Activated CD4-positive, CD25-positive, alpha-beta regulatory T cell treated with anti-CD3 and anti-CD28 coated beads, Interleukin-2, amount 50 U/mL, for 72 hours (primary cell): ENCODE measurements at regions not wholly inside any gene's neighbourhood (a gene's known extent, or its start where the extent isn't known, plus 50 kb on each side); places are given as distances from the start of the nearest gene placed in this dataset.
"Not testable (repeated sequence)": the region's sequence is repeated elsewhere in the genome, so short reads cannot be mapped to it uniquely, and the experiment has no call there.

ENCODE experiments used
- DNase-seq: peaks from one replicate; pipeline ENCODE4 v3.0.0; 2021

DNA sequence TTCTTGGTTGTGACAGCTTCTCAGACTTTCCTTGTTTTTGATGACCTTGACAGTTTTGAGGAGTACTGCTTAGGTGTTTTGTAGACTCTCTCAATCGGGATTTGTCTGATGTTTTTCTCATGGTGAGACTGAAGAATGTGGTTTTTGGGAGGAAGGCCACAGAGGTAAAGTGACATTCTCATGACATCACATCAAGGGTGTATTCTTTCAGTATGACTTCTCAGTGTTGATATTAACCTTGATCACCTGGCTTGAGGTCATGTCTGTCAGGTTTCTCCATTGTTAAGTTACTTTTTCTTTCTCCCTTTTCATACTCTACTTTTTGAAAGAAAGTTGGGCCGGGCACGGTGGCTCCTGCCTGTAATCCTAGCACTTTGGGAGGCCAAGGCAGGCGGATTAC is 269.9 kb downstream of the ZNF37A start:
- DNase-seq, result not testable (repeated sequence)

DNA sequence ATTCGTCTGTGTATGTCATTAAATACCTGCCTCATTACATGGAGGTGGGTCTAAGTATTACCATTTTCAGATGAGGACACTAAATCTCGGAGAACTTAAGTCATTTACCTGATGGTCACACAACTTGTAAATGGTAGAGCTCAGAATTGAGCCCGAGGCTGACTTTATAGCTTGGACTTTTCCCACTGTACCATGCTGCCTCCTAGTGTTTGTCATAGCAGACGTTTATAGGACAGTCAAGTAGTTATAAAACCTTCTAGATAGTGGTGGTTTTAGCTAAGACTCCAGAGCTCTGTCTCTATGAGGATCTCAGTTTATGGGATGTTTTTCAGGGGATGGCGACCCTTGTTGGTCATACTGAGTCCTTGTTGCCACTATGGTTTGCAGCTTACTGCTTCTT is 271.8 kb downstream of the ZNF37A start:
- not testable (repeated sequence) for DNase-seq

DNA sequence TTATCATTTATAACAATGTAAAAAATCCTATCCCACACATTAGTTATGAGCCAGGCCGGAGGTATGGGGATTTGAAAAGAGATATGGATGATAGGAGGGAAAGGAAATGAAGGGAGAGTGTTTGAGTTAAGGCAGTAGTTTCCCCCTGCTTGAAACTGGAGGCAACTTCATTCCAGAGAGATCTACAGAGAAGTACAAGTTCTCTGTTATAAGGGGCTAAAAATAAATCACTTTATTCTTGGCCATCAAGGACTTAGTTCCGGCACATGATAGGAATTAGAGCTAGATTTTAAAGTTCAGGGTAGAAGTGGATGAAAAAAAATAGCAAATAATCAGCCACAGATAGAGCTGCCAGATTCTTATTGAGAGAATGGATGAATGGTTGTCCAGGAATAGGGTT is 289.7 kb downstream of the ZNF37A start:
- DNase-seq, result not testable (repeated sequence)

DNA sequence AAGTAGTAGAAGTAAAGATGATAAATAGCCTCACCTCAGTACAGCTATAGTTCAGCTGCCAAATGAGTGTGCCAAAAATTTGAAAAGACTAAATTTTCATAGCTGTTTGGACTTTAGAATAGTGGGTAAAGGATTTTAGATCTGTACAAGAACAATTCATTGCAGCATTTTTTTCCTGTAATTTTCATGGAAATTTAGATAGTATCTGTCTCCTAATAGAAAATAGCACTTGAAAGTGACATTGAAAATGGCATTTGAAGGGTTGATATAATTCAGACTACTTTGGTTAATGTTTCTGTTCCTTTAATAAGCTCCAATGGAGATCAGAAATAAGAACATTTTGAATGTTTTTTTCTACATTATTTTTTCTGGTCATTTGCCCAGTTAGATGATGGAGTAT is 292.7 kb downstream of the ZNF37A start:
- DNase-seq, result not testable (repeated sequence)

DNA sequence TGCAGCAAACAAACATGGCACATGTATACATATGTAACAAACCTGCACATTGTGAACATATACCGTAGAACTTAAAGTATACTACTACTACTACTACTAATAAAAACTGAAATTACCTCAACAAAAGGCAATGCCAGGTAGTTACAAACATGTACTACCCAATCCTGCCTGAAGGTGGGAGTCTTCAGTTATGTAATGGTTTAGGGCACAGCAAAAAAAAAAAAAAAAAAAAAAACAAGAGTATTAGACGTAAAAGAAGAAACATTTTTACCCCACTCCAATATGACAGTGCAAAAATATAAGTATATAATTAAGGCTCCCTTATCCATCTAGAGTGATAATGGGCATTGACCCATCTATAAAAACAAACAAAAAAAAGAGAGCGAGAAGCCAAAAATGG is 296.6 kb downstream of the ZNF37A start:
- DNase-seq, result not testable (repeated sequence)

DNA sequence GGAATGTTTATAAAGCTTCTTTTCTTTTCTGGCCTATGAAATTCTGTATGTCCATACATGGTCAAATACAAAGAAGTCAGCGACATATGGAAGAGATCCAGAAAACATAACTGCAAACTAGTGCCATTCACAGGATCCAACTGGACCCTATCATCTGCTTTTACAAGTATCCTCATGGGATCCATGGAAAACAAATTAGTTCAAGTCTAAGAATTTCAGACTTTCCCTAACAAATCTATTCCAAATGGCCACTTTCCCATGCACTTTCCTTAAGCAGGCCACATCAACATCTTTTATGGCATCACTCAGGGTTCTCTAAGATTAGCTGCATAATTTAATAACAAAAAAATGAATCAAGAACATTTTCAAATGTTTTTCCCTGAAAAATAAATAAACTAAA is 301.3 kb downstream of the ZNF37A start:
- not testable (repeated sequence) for DNase-seq

DNA sequence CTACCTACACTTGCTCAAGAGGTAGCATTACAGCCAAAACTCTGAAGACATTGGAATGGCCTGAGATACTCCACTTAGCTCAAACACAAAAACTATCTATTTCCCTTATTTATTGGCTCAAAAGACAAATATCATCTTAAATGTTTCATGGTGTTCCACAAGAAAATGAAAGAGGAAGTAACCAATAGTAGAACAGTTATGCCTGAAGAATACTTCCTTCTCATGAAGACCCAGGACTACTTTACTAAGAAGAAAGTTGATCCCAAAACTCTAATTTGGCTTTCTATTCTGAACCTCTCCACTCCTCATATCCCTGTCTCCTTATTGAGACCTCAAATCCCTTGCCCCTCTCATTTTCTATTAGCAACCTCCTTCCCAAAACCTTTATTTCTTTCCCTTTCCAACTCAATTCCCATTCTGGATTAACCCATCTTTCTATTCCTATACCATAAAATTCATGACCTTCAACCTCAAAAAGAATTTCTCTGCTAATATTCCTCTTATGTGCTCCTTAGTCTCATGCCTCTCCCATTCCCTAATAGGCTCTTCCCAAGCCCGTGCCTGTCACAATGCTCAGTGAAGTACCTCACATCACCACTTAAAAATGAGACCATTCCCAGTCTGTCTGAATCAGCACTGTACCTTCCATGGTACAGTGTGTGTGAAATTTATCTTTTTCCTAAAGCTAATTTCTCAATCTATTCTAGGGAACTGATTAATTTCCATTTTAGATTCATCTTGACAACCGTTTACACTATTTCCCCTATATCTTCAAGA is 302.2 kb downstream of the ZNF37A start:
- not testable (repeated sequence) for DNase-seq

DNA sequence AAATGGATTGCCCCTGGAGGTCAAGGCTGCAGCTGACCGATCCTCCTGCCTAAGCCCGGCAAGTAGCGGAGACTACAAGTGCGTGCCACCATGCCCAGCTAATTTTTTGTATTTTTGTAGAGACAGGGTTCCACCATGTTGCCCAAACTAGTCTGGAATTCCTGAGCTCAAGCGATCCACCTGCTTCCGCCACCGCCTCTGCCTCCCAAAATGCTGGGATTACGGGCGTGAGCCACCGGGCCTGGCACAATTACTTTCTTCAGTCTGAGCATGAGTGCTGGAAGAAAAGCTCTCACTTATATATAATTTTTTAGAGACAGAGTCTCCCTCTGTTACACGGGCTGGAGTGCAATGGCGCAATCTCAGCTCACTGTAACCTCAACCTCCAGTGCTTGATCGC is 307.4 kb downstream of the ZNF37A start:
- not testable (repeated sequence) for DNase-seq

DNA sequence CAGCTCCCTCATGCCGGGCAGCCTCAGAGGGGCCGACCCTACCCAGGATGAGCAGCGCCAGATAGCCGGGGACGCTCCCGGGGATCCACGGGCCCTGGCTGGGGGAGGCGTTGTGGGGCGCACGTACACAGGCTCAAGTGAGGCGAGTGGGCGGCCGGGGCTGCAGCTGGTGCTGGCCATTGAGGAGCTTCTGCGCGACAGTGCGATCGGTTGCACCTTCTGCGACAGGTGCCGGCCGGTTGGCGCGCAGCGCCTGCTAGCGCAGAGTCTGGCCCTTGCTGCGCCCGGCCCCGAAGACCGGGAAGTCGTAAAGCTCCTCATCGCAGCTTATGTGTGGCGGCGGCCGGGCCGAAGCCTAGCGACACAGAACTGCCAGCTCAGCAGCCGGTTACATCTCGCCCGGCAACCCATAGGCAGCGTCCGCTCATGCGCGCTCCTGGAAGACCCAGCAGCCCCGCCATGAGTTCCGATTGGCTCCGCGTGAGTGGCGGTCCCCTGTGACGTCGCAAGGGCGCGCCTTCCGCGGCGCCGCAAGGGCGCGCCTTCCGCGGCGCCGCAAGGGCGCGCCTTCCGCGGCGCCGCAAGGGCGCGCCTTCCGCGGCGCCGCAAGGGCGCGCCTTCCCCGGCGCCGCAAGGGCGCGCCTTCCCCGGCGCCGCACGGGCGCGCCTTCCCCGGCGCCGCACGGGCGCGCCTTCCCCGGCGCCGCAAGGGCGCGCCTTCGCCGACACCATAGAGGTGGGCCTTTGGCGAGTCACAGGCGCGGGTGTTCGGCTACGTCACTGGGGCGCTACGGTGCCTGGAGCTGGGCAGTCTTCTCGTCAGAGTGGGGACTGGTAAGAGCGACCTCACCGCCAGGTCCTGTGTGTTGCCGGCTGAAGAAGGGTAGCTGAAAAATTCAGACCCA is 308.6 kb downstream of the ZNF37A start:
- DNase-seq, result peak; percentile 87

DNA sequence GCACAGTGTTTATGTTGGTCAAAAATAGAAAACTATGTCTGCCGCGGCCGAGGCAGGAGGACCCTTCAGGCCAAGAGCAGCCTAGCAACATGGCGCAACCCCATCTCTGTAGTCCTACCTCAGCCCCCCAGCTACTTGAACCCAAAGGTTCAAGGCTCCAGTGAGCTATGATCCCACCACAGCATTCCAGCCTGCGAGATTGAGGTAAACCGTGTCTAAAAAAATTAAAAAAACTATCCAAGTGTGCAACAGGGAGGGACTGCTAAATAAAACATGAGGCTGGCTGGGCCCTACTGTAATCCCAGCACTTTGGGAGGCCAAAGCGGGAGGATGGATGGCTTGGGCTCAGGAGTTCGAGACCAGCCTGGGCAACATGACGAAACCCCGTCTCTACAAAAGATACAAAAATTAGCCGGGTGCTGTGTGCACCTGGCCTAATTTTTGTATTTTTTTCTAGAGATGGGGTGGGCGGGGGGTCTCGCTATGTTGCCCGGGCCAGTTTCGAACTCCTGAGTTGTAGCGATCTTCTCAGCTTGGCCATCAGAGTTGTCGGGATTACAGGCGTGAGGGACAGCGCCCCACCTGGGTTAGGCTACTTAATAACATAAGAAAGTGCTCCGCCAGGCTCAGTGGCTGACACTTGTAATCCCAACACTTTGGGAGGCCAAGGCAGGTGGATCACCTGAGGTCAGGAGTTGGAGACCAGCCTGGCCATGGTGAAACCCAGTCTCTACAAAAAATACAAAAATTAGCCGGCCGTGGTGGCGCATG is 309.4 kb downstream of the ZNF37A start:
- DNase-seq, result not testable (repeated sequence)

DNA sequence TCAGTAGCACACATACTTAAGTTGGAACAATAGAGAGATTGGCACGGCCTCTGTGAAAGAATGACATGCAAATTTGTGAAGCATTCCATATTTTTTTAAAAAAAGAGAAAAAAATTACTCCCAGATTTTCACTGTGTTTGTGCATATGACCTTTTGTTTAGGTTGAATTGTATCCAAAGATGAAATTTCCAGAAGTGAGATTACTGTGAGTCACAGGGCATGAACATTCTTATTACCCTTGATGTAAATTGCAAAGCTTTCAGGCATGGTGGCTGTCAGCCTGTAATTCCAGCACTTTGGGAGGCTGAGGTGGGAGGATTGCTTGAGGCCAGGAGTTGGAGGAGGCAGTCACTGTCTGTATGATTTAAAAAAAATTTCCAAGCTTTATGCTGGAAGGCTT is 329.5 kb downstream of the ZNF37A start:
- DNase-seq, result not testable (repeated sequence)

DNA sequence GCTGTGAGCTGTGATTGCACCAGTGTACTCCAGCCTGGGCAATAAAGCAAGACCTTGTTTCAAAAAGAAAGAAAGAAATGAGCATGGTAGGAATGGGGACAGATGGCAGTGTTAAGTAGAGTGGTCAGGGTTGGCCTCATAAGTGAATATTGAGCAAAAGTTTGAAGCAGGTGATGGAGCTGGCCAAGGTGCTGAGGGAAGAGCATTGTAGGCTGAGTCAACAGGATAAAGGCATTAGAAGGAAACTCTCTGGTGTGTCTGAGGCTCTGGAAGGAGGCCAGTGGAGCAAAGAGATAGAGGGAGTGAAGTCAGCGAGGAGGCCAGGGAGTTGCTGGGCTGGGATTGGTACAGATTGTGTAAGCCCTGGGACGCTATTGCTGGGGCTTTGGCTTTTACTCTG is 336.1 kb downstream of the ZNF37A start:
- DNase-seq, result not testable (repeated sequence)

DNA sequence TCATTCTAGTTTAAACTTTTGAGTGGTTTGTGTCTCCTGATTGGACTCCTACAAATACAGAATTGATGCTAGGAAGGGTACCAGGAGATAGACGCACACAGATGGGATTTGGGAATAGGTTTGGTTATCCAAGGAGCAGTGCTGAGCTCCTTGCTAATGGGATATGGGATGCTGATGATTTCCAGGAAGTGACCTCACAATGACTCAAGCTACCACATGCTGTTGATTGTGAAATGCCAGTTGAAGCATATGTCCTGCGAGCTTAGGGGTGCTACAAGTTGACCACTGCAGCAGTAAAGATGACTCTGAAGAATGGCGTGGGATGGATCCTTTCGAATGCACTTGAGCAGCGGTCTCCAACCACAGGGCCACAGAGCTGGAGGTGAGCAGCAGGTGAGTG is 343.2 kb downstream of the ZNF37A start:
- DNase-seq, result not testable (repeated sequence)

DNA sequence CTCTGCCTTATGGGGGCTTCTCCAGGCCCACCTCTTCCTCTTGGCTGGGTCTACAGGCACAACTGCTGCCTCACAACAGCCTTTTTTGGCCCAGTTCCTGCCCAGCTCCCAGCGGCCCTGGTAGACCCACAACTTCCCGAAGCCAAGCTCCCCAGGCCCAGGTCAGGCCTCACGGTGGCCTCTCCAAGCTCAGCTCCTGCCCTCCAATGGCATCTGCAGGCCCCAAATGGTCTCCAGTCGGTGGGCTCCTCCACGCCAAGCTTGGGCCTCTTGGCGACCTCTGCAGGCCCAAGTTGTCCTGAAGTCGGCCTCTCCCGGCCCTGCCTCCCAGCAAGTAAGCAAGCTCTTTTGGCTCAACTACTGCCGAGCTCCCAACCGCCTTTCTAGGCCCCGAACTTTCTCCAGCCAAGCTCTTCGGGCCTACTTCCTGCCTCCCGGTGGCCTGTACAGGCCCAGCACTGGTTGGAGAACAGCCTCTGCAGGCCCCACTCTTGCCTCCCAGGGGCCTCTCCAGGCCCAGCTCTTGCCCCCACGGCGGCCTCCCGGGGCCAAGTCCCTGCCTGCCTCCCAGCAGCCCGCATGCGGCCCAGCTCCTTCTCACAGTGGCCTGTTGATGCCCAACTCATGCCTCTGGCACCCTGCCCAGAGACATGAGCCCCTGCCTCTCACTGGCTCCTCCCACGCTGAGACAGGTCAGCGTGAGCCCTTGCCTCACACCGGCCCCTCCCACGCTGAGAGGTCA is 354.6 kb downstream of the ZNF37A start:
- DNase-seq, result not testable (repeated sequence)

DNA sequence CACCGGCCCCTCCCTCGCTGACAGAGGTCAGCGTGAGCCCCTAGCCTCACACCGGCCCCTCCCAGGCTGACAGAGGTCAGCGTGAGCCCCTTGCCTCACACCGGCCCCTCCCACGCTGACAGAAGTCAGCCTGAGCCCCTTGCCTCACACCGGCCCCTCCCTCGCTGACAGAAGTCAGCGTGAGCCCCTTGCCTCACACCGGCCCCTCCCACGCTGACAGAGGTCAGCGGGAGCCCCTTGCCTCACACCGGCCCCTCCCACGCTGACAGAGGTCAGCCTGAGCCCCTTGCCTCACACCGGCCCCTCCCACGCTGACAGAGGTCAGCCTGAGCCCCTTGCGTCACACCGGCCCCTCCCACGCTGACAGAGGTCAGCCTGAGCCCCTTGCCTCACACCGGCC is 355.5 kb downstream of the ZNF37A start:
- not testable (repeated sequence) for DNase-seq

DNA sequence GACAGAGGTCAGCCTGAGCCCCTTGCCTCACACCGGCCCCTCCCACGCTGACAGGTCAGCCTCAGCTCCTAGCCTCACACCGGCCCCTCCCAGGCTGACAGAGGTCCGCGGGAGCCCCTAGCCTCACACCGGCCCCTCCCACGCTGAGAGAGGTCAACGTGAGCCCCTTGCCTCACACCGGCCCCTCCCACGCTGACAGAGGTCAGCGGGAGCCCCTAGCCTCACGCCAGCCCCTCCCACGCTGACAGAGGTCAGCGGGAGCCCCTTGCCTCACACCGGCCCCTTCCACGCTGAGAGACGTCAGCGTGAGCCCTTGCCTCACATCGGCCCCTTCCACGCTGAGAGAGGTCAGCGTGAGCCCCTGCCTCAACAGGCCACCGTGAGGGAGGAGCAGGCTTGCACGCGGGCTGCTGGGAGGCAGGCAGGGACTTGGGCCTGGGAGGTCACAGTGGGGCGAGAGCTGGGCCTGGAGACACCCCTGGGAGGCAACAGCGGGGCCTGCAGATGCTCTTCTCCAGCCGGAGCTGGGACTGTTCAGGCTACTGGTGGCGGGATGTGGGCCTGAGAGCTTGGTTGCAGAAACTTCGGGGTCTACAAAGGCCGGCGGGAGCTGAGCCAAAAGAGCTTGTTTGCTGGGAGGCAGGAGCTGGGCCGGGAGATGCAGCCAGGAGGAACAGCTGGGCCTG is 356.4 kb downstream of the ZNF37A start:
- DNase-seq, result not testable (repeated sequence)

DNA sequence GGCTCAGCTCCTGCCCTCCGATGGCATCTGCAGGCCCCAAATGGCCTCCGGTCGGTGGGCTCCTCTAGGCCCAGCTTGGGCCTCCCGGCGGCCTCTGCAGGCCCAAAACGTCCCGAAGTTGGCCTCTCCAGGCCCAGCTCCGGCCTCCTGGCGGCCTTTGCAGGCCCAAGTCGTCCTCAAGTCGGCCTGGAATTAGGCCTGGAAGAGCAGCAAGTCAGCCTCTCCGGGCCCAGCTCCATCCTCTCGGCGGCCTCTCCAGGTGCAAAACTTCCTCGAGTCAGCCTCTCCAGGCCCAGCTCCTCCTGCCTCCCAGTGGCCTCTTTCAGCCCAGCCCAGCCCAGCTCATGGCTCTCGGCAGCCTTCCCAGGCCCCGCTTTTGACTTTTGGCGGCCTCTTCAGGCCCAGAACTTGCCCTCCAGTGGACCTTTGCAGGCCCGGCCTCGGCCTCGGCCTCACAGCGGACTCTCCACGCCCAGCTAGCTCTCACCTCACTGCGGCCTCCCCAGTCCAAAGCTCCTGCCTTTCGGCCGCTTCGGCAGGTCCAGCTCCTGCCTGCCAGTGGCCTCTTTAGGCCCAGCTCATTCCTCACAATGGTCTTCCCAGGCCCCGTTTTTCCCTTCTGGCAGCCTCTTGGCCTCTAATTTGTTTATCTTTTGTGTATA is 357.3 kb downstream of the ZNF37A start:
- DNase-seq, result not testable (repeated sequence)
